GM12865 (cell line): ENCODE measurements at regions not wholly inside any gene's neighbourhood (a gene's known extent, or its start where the extent isn't known, plus 50 kb on each side); places are given as distances from the start of the nearest gene placed in this dataset.

ENCODE experiments used
- DNase-seq: peaks from one replicate; pipeline ENCODE4 v3.0.0; 2010; ENCODE audit warnings: low read depth
- H3K4me3 ChIP-seq: 2 replicates; pipeline ENCODE4 v1.5.1; 2011; ENCODE audit warnings: mild to moderate bottlenecking, low read depth, low read length, control low read depth
- TF ChIP-seq, protein P1 (sequence below): IDR thresholded peaks from 2 replicates; pipeline ENCODE4 v1.5.1; 2011; ENCODE audit warnings: low read length, control low read depth, low read depth, inconsistent platforms; ENCODE audit not compliant: insufficient read depth; ENCODE audit errors: missing control alignments

DNA sequence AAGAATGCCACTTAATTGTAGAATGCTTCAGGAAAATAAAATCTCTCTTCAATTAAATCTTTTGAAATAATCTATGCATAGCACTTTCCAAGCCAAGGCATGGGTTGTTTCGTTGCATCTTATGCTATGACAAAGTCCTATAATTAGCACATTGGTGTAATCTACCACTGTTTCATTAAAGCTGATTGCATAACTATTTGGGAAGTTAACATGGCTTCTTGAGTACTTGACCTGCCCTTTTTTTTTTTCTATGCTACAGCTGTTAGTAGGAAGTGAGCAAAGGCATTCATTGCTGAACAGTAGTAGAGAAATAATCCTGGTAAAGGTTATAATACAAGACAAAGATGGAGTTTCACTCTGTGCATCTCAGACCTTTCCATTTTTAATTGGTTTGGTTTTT, 557.2 kb upstream of the CELF2 start:
- H3K4me3 ChIP-seq, result no peak overlapping the region
- TF ChIP-seq, protein P1, sequence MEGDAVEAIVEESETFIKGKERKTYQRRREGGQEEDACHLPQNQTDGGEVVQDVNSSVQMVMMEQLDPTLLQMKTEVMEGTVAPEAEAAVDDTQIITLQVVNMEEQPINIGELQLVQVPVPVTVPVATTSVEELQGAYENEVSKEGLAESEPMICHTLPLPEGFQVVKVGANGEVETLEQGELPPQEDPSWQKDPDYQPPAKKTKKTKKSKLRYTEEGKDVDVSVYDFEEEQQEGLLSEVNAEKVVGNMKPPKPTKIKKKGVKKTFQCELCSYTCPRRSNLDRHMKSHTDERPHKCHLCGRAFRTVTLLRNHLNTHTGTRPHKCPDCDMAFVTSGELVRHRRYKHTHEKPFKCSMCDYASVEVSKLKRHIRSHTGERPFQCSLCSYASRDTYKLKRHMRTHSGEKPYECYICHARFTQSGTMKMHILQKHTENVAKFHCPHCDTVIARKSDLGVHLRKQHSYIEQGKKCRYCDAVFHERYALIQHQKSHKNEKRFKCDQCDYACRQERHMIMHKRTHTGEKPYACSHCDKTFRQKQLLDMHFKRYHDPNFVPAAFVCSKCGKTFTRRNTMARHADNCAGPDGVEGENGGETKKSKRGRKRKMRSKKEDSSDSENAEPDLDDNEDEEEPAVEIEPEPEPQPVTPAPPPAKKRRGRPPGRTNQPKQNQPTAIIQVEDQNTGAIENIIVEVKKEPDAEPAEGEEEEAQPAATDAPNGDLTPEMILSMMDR, result no peak
- no peak for DNase-seq

DNA sequence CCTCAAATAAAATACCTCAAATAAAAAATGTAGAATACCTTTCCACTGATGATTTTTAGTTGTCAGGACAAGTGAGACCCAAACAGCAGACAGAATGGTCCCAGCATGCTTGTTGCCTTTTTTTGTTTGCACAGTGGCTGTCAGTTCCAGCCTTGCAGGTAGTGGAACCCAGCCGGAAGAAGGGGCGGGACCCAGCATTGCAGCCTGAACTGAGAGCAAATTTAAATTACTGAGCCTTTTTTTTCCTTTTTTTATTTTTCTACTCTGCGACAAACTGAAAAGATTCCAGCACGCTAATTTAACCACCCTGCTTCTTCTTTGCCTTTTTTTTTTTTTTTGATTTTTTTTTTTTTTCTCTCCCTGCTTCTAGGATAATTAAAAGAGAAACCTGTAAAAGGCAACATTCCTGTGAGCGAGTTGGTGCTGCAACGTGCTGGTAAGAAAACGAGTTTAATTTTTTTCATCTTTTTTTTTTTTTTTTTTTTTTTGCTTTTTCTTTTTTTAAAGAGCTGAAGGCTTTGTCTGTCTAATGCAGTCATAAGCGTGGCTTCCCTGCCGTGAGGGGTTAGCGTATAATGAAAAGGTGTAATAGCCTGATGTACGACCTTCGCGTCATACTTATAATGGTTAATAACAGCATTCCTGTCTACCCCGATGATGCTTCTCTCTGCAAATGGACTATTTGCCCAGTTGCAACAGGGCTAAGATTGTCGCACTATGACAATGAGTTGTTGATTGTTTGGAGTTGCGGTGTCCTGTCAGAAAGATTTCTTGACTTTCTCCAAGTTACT, 555.3 kb upstream of the CELF2 start:
- H3K4me3 ChIP-seq, result no peak overlapping the region
- no peak for DNase-seq
- TF ChIP-seq, protein P1, result no peak

- no peak overlapping the region for H3K4me3 ChIP-seq
- TF ChIP-seq, protein P1, result no peak
- no peak for DNase-seq
Measured at GRCh38 chr10:10471758-10472157, 545.9 kb upstream of the CELF2 start.

GRCh38 chr10:10475812-10476211, 541.9 kb upstream of the CELF2 start:
- no peak overlapping the region for H3K4me3 ChIP-seq
- no peak for DNase-seq
- TF ChIP-seq, protein P1, result no peak

GRCh38 chr10:10477844-10478243, 539.8 kb upstream of the CELF2 start:
- DNase-seq, result no peak
- H3K4me3 ChIP-seq, result no peak overlapping the region
- TF ChIP-seq, protein P1, result no peak

DNA sequence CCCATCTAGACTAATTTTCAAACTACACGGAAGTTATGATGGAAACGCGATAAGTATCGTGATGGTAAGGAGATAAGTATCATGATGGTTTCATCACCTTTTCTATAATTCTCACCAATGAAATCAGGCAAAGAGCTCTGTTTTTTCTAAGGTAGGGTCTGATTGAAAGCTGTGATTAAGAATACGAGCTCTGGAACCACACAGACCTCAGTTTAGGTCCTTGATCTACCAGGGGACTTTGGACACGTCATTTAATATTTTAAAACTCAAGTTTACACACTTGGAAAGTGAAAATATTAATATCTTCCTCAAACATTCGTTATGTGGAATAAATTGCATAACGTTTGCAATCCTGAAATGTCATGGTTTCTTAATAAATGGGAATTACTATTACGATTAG, 538.2 kb upstream of the CELF2 start:
- no peak for DNase-seq
- no peak overlapping the region for H3K4me3 ChIP-seq
- TF ChIP-seq, protein P1, result no peak

GRCh38 chr10:10482613-10483012, 535.1 kb upstream of the CELF2 start:
- no peak overlapping the region for H3K4me3 ChIP-seq
- DNase-seq, result no peak
- TF ChIP-seq, protein P1, result no peak
